MM.1S (cell line): ENCODE measurements at regions not wholly inside any gene's neighbourhood (a gene's known extent, or its start where the extent isn't known, plus 50 kb on each side); places are given as distances from the start of the nearest gene placed in this dataset.
"Not testable (repeated sequence)": the region's sequence is repeated elsewhere in the genome, so short reads cannot be mapped to it uniquely, and the experiment has no call there.

Source experiments
- DNase-seq: peaks from one replicate; pipeline ENCODE4 v3.0.0-alpha.2; 2015
- H2AFZ ChIP-seq: fragments of 300-600 bp; sonication (generic); 2 replicates; pipeline ENCODE4 v1.6.0; 2016; ENCODE audit warnings: antibody characterized with exemption, low read length
- H3F3A ChIP-seq: fragments of 300-600 bp; sonication (generic); 2 replicates; pipeline ENCODE4 v1.6.1; 2016; ENCODE audit warnings: mild to moderate bottlenecking, antibody characterized with exemption, low read length, moderate library complexity, mixed read lengths; ENCODE audit not compliant: insufficient read depth
- H3K27ac ChIP-seq: fragments of 300-600 bp; sonication (generic); 2 replicates; pipeline ENCODE4 v1.5.1; 2016; ENCODE audit warnings: mild to moderate bottlenecking, low read length
- H3K27me3 ChIP-seq: fragments of 300-600 bp; sonication (generic); replicated peaks from 2 replicates; pipeline ENCODE4 v1.6.0; 2016; ENCODE audit warnings: low read length; ENCODE audit not compliant: insufficient read depth
- H3K36me3 ChIP-seq: fragments of 300-600 bp; sonication (generic); replicated peaks from 2 replicates; pipeline ENCODE4 v1.6.1; 2016; ENCODE audit warnings: mild to moderate bottlenecking, low read length, mixed read lengths; ENCODE audit not compliant: insufficient read depth
- H3K4me1 ChIP-seq: fragments of 300-600 bp; sonication (generic); 2 replicates; pipeline ENCODE4 v1.6.1; 2016; ENCODE audit warnings: low read length, mixed read lengths
- H3K4me2 ChIP-seq: fragments of 300-600 bp; sonication (generic); 2 replicates; pipeline ENCODE4 v1.6.0; 2016; ENCODE audit warnings: low read depth, low read length
- H3K4me3 ChIP-seq: fragments of 300-600 bp; sonication (generic); 2 replicates; pipeline ENCODE4 v1.5.1; 2016; ENCODE audit warnings: low read length, mixed read lengths
- H3K79me2 ChIP-seq: fragments of 300-600 bp; sonication (generic); 2 replicates; pipeline ENCODE4 v1.6.1; 2016; ENCODE audit warnings: mixed run types, low read length, mixed read lengths
- H3K9ac ChIP-seq: fragments of 300-600 bp; sonication (generic); 2 replicates; pipeline ENCODE4 v1.6.1; 2016; ENCODE audit warnings: low read length, mixed read lengths
- H3K9me2 ChIP-seq: fragments of 300-600 bp; sonication (generic); replicated peaks from 2 replicates; pipeline ENCODE4 v1.6.1; 2016; ENCODE audit warnings: mild to moderate bottlenecking, low read length, mixed read lengths; ENCODE audit not compliant: insufficient read depth
- H3K9me3 ChIP-seq: fragments of 300-600 bp; sonication (generic); replicated peaks from 2 replicates; pipeline ENCODE4 v1.6.1; 2016; ENCODE audit warnings: mild to moderate bottlenecking, low read length, mixed read lengths; ENCODE audit not compliant: insufficient read depth
- H4K20me1 ChIP-seq: fragments of 300-600 bp; sonication (generic); 2 replicates; pipeline ENCODE4 v1.6.1; 2016; ENCODE audit warnings: mild to moderate bottlenecking, low read length, moderate library complexity, mixed read lengths; ENCODE audit not compliant: insufficient read depth

- H3K27ac ChIP-seq, H3K79me2 ChIP-seq, H3K4me3 ChIP-seq, H3K27me3 ChIP-seq, DNase-seq, H3K4me2 ChIP-seq, H3K36me3 ChIP-seq, H3K9me2 ChIP-seq, H3K9me3 ChIP-seq, H3K4me1 ChIP-seq, H2AFZ ChIP-seq, H3K9ac ChIP-seq, H4K20me1 ChIP-seq, H3F3A ChIP-seq: not testable (repeated sequence)
These were observed 53.0 kb upstream of the C1QTNF3 start for GRCh38 chr5:34096033-34096432.

- not testable (repeated sequence) for DNase-seq
These were observed 56.9 kb upstream of the C1QTNF3 start for GRCh38 chr5:34099891-34100290.

GRCh38 chr5:34101567-34101966, 58.6 kb upstream of the C1QTNF3 start:
- not testable (repeated sequence) for DNase-seq, H3K9me3 ChIP-seq, H3K4me3 ChIP-seq, H3K36me3 ChIP-seq, H3K9ac ChIP-seq, H3K4me1 ChIP-seq, H2AFZ ChIP-seq, H3K27me3 ChIP-seq, H4K20me1 ChIP-seq, H3K79me2 ChIP-seq, H3K9me2 ChIP-seq, H3F3A ChIP-seq, H3K27ac ChIP-seq, H3K4me2 ChIP-seq

More at GRCh38 chr5:34099891-34100290, 56.9 kb upstream of the C1QTNF3 start:
- not testable (repeated sequence) for H3K27me3 ChIP-seq, H2AFZ ChIP-seq, H3F3A ChIP-seq, H3K79me2 ChIP-seq, H3K9me3 ChIP-seq, H3K4me2 ChIP-seq, H3K4me3 ChIP-seq, H3K27ac ChIP-seq, H3K36me3 ChIP-seq, H3K4me1 ChIP-seq, H3K9me2 ChIP-seq, H4K20me1 ChIP-seq, H3K9ac ChIP-seq

DNA sequence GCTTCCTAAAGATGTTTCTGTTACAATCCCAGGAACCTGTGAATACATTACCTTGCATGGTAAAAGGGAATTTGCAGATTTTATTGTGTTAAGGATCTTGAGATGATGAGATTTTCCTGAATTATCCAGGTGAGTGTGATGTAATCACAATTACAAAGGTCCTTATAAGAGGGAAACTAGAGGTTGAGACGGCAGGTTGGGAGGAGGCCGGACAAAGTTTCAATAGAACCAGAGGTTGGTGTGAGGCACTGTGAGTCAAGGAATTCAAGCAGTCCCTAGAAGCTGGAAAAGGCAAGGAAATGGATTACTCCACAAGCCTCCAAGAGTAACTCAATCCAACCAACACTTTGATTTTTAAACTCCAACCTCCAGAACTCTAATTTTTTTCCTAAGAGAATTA, 65.9 kb upstream of the C1QTNF3 start:
- not testable (repeated sequence) for H3K9me2 ChIP-seq, H3K4me3 ChIP-seq, H3K27ac ChIP-seq, H3K27me3 ChIP-seq, H4K20me1 ChIP-seq, DNase-seq, H3K4me1 ChIP-seq, H3K9ac ChIP-seq, H2AFZ ChIP-seq, H3K9me3 ChIP-seq, H3F3A ChIP-seq, H3K79me2 ChIP-seq, H3K4me2 ChIP-seq, H3K36me3 ChIP-seq

DNA sequence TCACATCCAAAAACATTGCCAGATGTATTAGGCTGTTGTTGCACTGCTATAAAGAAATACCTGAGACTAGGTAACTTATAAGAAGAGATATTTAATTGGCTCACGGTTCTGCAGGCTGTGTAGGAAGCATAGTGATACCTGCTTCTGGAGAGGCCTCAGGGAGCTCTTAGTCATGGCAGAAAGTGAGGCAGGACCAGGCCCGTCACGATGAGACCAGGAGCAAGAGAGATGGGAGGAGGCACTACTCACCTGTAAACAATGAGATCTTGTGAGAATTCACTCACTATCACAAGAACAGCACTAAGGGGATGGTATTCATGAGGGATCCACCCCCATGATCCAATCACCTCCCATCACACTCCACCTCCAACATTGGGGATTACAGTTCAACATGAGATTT, 81.3 kb upstream of the C1QTNF3 start:
- not testable (repeated sequence) for H4K20me1 ChIP-seq, H3F3A ChIP-seq, DNase-seq, H2AFZ ChIP-seq, H3K4me1 ChIP-seq, H3K9me2 ChIP-seq, H3K27ac ChIP-seq, H3K27me3 ChIP-seq, H3K36me3 ChIP-seq, H3K9me3 ChIP-seq, H3K4me3 ChIP-seq, H3K9ac ChIP-seq, H3K79me2 ChIP-seq, H3K4me2 ChIP-seq

GRCh38 chr5:34125354-34125753, 82.3 kb upstream of the C1QTNF3 start:
- H3K4me3 ChIP-seq, H3K9ac ChIP-seq, H3K36me3 ChIP-seq, DNase-seq, H3K9me2 ChIP-seq, H3K79me2 ChIP-seq, H4K20me1 ChIP-seq, H3K9me3 ChIP-seq, H3K27me3 ChIP-seq, H3F3A ChIP-seq, H3K4me2 ChIP-seq, H3K4me1 ChIP-seq, H3K27ac ChIP-seq, H2AFZ ChIP-seq: not testable (repeated sequence)

DNA sequence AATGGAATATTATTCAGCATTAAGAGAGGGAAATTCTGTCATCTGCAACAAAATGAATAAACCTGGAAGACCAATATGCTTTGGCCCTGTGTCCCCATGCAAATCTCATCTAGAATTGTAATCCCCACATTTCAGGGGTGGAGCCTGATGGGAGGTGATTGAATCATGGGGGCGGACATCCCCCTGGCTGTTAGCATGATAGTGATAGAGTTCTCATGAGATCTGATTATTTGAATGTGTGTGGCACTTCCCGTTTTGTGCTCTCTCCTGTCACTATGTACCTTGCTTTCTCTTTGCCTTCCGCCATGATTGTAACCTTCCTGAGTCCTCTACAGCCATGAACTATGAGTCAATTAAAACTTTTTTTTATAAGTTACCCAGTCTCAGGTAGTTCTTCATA, 83.7 kb upstream of the C1QTNF3 start:
- H3K27ac ChIP-seq, H3K27me3 ChIP-seq, H4K20me1 ChIP-seq, H3K36me3 ChIP-seq, H3F3A ChIP-seq, H3K4me3 ChIP-seq, DNase-seq, H2AFZ ChIP-seq, H3K9ac ChIP-seq, H3K9me3 ChIP-seq, H3K79me2 ChIP-seq, H3K9me2 ChIP-seq, H3K4me2 ChIP-seq, H3K4me1 ChIP-seq: not testable (repeated sequence)

DNA sequence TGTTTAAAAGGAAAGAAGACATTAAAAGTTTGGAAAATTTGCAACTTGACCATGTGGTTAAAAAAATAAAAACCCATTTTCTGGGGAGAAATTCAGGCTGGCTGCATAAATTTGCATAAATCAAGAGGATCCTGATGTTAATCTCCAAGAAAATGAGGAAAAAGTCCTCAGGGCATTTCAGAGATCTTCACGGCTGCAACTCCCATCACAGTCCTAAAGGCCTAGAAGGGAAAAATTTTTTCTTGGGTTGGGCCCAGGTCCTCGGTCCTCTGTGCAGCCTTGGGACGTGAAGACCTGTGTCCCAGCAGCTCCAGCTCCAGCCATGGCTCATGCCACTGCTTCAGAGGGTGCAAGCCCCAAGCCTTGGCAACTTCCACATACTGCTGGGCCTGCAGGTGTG, 84.8 kb upstream of the C1QTNF3 start:
- not testable (repeated sequence) for H3K36me3 ChIP-seq, H3F3A ChIP-seq

More for the DNA sequence above, 84.8 kb upstream of the C1QTNF3 start:
- H3K4me1 ChIP-seq, H3K4me3 ChIP-seq, H2AFZ ChIP-seq, DNase-seq, H3K27ac ChIP-seq, H3K9me2 ChIP-seq, H3K9me3 ChIP-seq, H3K27me3 ChIP-seq, H3K9ac ChIP-seq, H4K20me1 ChIP-seq, H3K79me2 ChIP-seq, H3K4me2 ChIP-seq: not testable (repeated sequence)
